CD4-positive, CD25-positive, alpha-beta regulatory T cell (primary cell): ENCODE measurements at regions not wholly inside any gene's neighbourhood (a gene's known extent, or its start where the extent isn't known, plus 50 kb on each side); places are given as distances from the start of the nearest gene placed in this dataset.

ENCODE experiments used
- ATAC-seq, 2 donors: fragments of 150-1000 bp; cut with Tn5 transposase; one replicate each; pipeline ENCODE4 v1.10.0; 2021; ENCODE audit warnings: low read depth in 2 of 2, moderate number of reproducible peaks in 2 of 2, moderate library complexity in 1 of 2
- DNase-seq, 3 donors: peaks; one replicate each; pipeline versions ENCODE4 v3.0.0 to v3.0.0-alpha.2; 2012 to 2022; ENCODE audit warnings: mixed read lengths in 1 of 3
- H3K27ac ChIP-seq: one replicate; pipeline ENCODE4 v1.7.0; 2013; ENCODE audit warnings: mild to moderate bottlenecking, low read length; ENCODE audit not compliant: insufficient read depth, poor library complexity, severe bottlenecking
- H3K27me3 ChIP-seq: one replicate; pipeline ENCODE4 v1.7.0; 2013; ENCODE audit warnings: low read length; ENCODE audit not compliant: control insufficient read depth, insufficient read depth
- H3K36me3 ChIP-seq: one replicate; pipeline ENCODE4 v1.7.0; 2013; ENCODE audit warnings: mild to moderate bottlenecking, low read length, moderate library complexity; ENCODE audit not compliant: control insufficient read depth, insufficient read depth
- H3K4me1 ChIP-seq: 2 replicates; pipeline ENCODE4 v1.7.0; 2013; ENCODE audit warnings: mild to moderate bottlenecking, low read length; ENCODE audit not compliant: insufficient read depth, control insufficient read depth, poor library complexity, severe bottlenecking
- H3K4me3 ChIP-seq: one replicate; pipeline ENCODE4 v1.7.0; 2013; ENCODE audit warnings: low read depth, mild to moderate bottlenecking, low read length, moderate library complexity
- H3K9me3 ChIP-seq, 2 experiments: 1 replicate in 1 of 2; 2 replicates in 1 of 2; pipeline ENCODE4 v1.7.0; 2013; ENCODE audit warnings: low read length in 2 of 2, mild to moderate bottlenecking in 1 of 2, moderate library complexity in 1 of 2; ENCODE audit not compliant: control insufficient read depth in 2 of 2
- H3K27ac Mint-ChIP-seq, 3 donors: one replicate each; pipeline ENCODE4 v1.8.0; 2020 to 2022; ENCODE audit warnings: mild to moderate bottlenecking in 3 of 3, mixed read lengths in 3 of 3, moderate library complexity in 2 of 3
- H3K27me3 Mint-ChIP-seq: one replicate; pipeline ENCODE4 v1.8.0; 2022; ENCODE audit warnings: mild to moderate bottlenecking, mixed read lengths
- H3K36me3 Mint-ChIP-seq: one replicate; pipeline ENCODE4 v1.8.0; 2020; ENCODE audit warnings: mixed read lengths
- H3K4me1 Mint-ChIP-seq, 4 donors: one replicate each; pipeline ENCODE4 v1.8.0; 2020 to 2022; ENCODE audit warnings: mixed read lengths in 4 of 4, mild to moderate bottlenecking in 1 of 4
- H3K4me3 Mint-ChIP-seq, 4 donors: one replicate each; pipeline ENCODE4 v1.8.0; 2020 to 2022; ENCODE audit warnings: mild to moderate bottlenecking in 4 of 4, mixed read lengths in 4 of 4, moderate library complexity in 3 of 4
- H3K9me3 Mint-ChIP-seq, 7 donors: one replicate each; pipeline ENCODE4 v1.8.0; 2020 to 2022; ENCODE audit warnings: mixed read lengths in 7 of 7, mild to moderate bottlenecking in 3 of 7, moderate library complexity in 2 of 7

DNA sequence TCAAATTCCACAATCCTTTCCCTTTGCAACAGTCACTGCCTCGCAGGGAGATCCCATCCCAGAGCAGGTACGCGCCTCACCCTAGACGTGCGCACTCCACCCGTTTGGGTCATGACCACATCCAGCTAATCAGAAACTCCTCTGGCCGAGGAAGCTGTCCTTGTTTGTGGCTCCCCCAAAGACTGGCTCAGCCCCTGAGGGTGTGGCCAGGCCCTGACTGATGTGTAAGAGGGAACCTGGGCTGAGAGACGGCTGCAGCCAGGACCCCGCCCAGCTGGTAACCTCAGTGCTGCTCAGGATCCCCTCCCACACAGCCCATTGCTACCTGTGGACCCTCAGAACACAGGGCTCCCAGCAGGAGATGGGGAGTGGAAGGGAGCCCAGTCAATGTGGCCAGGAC is 183.2 kb upstream of the SFSWAP start:
- DNase-seq (no peak), ATAC-seq (no peak)
- Histone ChIP-seq H3K4me1 (no peaks in the 10 kb centered on the region), H3K36me3 (no peaks in the 10 kb centered on the region), H3K27ac (no peak overlapping the region), H3K9me3 (no peaks in the 10 kb centered on the region), H3K27me3 (no peaks in the 10 kb centered on the region), H3K4me3 (no peak overlapping the region)
- H3K27me3 Mint-ChIP-seq, result peaks cover 6% of the 10 kb centered on the region
- H3K27ac Mint-ChIP-seq, result no peak overlapping the region
- no peaks in the 10 kb centered on the region for H3K36me3 Mint-ChIP-seq
- no peak overlapping the region for H3K4me3 Mint-ChIP-seq
- peaks cover 0 to 2% (median 0%) of the 10 kb centered on the region in 4 donors for H3K4me1 Mint-ChIP-seq
- H3K9me3 Mint-ChIP-seq, result no peaks in the 10 kb centered on the region

DNA sequence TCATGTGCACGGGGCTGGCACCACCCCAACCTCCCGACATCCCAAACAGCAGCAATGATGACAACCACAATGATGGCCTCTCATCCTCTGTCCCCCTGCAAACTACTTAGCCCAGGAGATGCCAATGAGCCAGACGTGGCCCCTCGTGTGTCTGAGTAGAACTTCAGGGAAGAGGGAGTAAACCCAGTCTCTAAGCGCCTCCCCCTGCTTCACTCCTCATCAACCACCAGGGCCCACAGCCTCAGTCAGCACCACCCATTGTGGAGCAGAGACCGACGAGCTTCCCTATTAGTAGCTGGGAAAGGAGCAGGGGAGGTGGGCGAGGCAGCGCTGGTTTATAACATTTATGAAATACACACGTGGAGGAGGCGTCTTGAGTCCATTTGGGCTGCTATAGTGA is 182.7 kb upstream of the SFSWAP start:
- no peak overlapping the region for H3K27ac ChIP-seq
- H3K9me3 ChIP-seq, result no peaks in the 10 kb centered on the region
- Mint-ChIP-seq H3K27me3 (peaks cover 6% of the 10 kb centered on the region), H3K4me1 (peaks cover 0 to 2% (median 0%) of the 10 kb centered on the region in 4 donors), H3K36me3 (no peaks in the 10 kb centered on the region), H3K27ac (no peak overlapping the region), H3K4me3 (no peak overlapping the region), H3K9me3 (no peaks in the 10 kb centered on the region)
- H3K36me3 ChIP-seq, result no peaks in the 10 kb centered on the region
- H3K4me3 ChIP-seq, result no peak overlapping the region
- no peak for ATAC-seq
- H3K4me1 ChIP-seq, result no peaks in the 10 kb centered on the region
- no peaks in the 10 kb centered on the region for H3K27me3 ChIP-seq
- DNase-seq, result no peak

DNA sequence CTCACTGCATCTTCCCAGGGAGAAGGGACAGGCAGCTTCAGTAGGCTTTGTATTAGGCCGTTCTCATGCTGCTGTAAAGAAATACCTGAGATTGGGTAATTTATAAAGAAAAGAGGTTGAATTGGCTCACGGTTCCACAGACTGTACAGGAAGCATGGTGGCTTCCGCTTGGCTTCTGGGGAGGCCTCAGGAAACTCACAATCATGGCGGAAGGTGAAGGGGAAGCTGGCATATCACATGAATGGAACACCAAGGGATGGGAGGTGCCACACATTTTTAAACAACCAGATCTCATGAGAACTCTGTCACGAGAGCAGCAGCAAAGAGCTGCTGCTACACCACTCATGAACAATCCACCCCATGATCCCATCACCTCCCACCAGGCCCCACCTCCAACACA is 182.2 kb upstream of the SFSWAP start:
- no peak overlapping the region for H3K27ac Mint-ChIP-seq
- H3K9me3 Mint-ChIP-seq, result no peaks in the 10 kb centered on the region
- peaks cover 6% of the 10 kb centered on the region for H3K27me3 Mint-ChIP-seq
- no peaks in the 10 kb centered on the region for H3K36me3 Mint-ChIP-seq
- Histone ChIP-seq H3K27me3 (no peaks in the 10 kb centered on the region), H3K4me3 (no peak overlapping the region), H3K4me1 (no peaks in the 10 kb centered on the region), H3K27ac (no peak overlapping the region), H3K9me3 (no peaks in the 10 kb centered on the region), H3K36me3 (no peaks in the 10 kb centered on the region)
- no peak for ATAC-seq
- peaks cover 0 to 2% (median 0%) of the 10 kb centered on the region in 4 donors for H3K4me1 Mint-ChIP-seq
- no peak for DNase-seq
- H3K4me3 Mint-ChIP-seq, result no peak overlapping the region

DNA sequence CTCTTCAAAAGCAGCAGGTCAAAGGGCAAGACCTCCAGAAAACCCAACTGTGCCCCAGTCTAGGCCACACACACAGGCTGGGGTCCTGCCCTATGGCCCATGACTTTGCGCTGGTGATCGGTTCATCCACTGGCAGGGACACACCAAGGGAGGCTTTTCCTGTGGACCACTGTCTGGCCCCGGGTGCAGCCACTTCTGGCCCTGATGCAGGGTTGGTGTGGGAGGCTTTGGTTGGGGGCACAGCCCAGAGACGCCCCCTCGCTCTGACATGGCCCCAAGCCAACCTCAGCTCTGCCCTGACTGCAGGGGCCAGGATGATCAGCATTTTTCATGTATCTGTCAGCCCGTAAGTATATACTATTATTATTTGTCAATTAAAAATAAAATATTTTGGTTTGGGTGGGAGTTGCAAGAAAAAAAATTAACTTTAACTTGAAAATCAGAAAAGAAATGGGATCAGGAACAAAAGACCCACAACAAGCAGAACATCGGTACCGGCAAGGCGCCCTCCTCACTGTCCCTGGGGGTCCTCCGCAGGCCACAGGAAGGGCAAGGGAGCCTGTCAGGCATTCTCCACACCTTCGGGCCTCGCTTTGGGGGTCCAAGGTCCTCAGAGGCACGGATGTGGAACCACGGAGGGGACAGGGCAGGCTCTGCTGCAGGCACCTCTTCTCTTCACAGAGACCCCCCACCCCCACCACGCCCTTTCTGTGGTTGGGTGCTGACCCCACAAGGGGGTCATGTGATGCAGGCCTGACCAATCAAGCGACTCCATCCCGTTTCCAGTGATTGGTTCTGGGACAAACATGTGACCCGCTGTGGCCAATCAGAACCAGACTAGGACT is 181.5 kb upstream of the SFSWAP start:
- no peak overlapping the region for H3K4me3 Mint-ChIP-seq
- H3K4me3 ChIP-seq, result no peak overlapping the region
- H3K36me3 ChIP-seq, result no peaks in the 10 kb centered on the region
- no peak overlapping the region for H3K27ac Mint-ChIP-seq
- no peak overlapping the region for H3K27ac ChIP-seq
- no peaks in the 10 kb centered on the region for H3K9me3 Mint-ChIP-seq
- no peaks in the 10 kb centered on the region for H3K4me1 ChIP-seq
- H3K27me3 Mint-ChIP-seq, result peaks cover 6% of the 10 kb centered on the region
- H3K9me3 ChIP-seq, result no peaks in the 10 kb centered on the region
- H3K27me3 ChIP-seq, result no peaks in the 10 kb centered on the region
- DNase-seq (no peak), ATAC-seq (no peak)
- no peaks in the 10 kb centered on the region for H3K36me3 Mint-ChIP-seq
- H3K4me1 Mint-ChIP-seq, result peaks cover 0 to 2% (median 0%) of the 10 kb centered on the region in 4 donors

DNA sequence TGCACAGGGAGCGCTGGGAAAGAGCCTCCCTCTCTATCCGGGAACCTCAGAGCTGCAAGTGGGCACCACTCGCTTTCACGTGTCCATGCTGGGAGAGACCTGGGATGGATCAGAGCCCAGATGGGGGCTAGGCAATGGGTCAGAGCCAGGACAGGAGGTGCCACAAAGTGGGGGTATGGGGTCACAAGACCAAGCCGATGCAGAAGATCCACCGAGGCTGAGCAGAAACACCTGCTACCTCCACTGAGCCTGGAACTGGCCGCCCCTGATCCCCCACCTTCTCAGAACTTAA is 180.9 kb upstream of the SFSWAP start:
- Mint-ChIP-seq H3K27me3 (peaks cover 6% of the 10 kb centered on the region), H3K4me1 (peaks cover 0 to 2% (median 0%) of the 10 kb centered on the region in 4 donors), H3K27ac (no peak overlapping the region), H3K9me3 (no peaks in the 10 kb centered on the region), H3K36me3 (no peaks in the 10 kb centered on the region), H3K4me3 (no peak overlapping the region)
- ATAC-seq, result no peak
- no peak overlapping the region for H3K4me3 ChIP-seq
- no peak overlapping the region for H3K27ac ChIP-seq
- H3K27me3 ChIP-seq, result no peaks in the 10 kb centered on the region
- no peaks in the 10 kb centered on the region for H3K4me1 ChIP-seq
- H3K9me3 ChIP-seq, result no peaks in the 10 kb centered on the region
- DNase-seq, result no peak
- H3K36me3 ChIP-seq, result no peaks in the 10 kb centered on the region

DNA sequence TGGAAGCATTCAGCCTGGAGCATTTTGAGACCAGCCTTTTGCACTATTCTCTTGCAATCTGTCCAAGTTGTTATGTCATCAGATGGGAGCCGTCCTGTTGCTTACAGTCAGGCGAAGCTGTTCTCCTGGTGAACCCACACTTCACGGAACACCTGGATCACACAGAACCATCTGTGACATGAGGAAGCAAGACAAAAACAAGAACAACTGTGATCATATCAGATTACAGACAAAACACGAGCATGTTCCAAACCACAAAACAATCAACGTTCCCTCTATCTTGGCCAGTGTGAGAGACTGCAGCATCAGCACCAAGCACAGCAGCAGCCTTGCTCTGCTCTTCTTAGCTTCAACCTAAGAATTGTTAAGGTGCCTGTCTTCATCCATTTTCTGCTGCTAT is 180.5 kb upstream of the SFSWAP start:
- Histone ChIP-seq H3K4me1 (no peaks in the 10 kb centered on the region), H3K4me3 (no peak overlapping the region), H3K27me3 (no peaks in the 10 kb centered on the region), H3K9me3 (no peaks in the 10 kb centered on the region), H3K36me3 (no peaks in the 10 kb centered on the region), H3K27ac (no peak overlapping the region)
- H3K27ac Mint-ChIP-seq, result peak overlapping the region in 2 of 3 donors; percentile 7 to 29
- peaks cover 6% of the 10 kb centered on the region for H3K27me3 Mint-ChIP-seq
- no peak for ATAC-seq
- no peaks in the 10 kb centered on the region for H3K36me3 Mint-ChIP-seq
- DNase-seq, result no peak
- peaks cover 0 to 2% (median 0%) of the 10 kb centered on the region in 4 donors for H3K4me1 Mint-ChIP-seq
- H3K4me3 Mint-ChIP-seq, result no peak overlapping the region
- no peaks in the 10 kb centered on the region for H3K9me3 Mint-ChIP-seq

DNA sequence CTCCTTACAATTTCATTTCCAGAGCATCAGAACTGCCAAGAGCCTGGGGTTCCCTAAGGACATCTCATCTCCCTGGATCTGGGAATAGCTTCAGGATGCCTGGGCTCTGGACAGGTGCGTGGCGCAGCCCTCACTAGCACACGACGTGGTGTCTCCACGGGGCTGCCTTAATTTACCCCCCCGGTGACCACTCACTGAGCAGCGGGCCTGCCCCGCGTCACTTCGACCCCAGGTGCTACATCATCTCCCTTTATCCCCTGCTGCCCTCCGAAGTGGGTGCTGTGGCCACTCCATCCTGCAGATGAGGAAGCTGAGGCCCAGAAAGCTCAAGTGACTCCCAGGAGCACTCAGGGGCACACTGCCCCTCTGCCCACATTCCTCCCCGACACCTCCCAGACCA is 177.8 kb upstream of the SFSWAP start:
- Mint-ChIP-seq H3K9me3 (peaks cover 0 to under 1% (median 0%) of the 10 kb centered on the region in 7 donors), H3K4me1 (peaks cover 0 to 12% (median 0%) of the 10 kb centered on the region in 4 donors), H3K36me3 (no peaks in the 10 kb centered on the region), H3K4me3 (no peak overlapping the region), H3K27ac (no peak overlapping the region), H3K27me3 (no peaks in the 10 kb centered on the region)
- no peak overlapping the region for H3K27ac ChIP-seq
- H3K9me3 ChIP-seq, result no peaks in the 10 kb centered on the region
- H3K27me3 ChIP-seq, result no peaks in the 10 kb centered on the region
- H3K4me1 ChIP-seq, result no peaks in the 10 kb centered on the region
- H3K36me3 ChIP-seq, result no peaks in the 10 kb centered on the region
- no peak overlapping the region for H3K4me3 ChIP-seq
- DNase-seq (no peak), ATAC-seq (no peak)

DNA sequence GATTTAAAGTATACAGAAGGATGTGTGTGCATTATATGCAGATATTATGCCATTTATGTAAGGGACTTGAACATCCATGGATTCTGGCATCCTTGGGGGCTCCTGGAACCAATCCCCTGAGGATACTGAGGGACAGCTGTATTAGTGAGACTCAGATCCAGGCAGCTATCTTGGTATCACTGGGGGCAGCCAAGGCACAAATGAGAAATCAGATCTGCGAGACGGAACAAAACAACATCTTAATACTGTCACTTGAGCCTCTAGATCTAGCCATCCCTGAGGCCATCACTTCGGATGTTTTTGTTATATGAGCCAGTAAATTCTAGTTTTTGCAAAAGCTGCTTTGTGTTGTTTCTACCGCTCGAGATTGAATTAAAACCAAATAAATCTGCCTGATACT is 175.1 kb upstream of the SFSWAP start:
- Histone ChIP-seq H3K36me3 (no peaks in the 10 kb centered on the region), H3K27ac (no peak overlapping the region), H3K27me3 (no peaks in the 10 kb centered on the region), H3K4me3 (no peak overlapping the region), H3K9me3 (no peaks in the 10 kb centered on the region), H3K4me1 (no peaks in the 10 kb centered on the region)
- ATAC-seq (no peak), DNase-seq (no peak)
- Mint-ChIP-seq H3K36me3 (no peaks in the 10 kb centered on the region), H3K27me3 (no peaks in the 10 kb centered on the region), H3K9me3 (peaks cover 0 to 6% (median 0%) of the 10 kb centered on the region in 7 donors), H3K27ac (no peak overlapping the region), H3K4me1 (peaks cover 0 to 10% (median 0%) of the 10 kb centered on the region in 4 donors), H3K4me3 (peak overlapping the region in 1 of 4 donors; percentile 11)
